ENCODE measurements at regions not wholly inside any gene's neighbourhood (a gene's known extent, or its start where the extent isn't known, plus 50 kb on each side); places are given as distances from the start of the nearest gene placed in this dataset.

DNA sequence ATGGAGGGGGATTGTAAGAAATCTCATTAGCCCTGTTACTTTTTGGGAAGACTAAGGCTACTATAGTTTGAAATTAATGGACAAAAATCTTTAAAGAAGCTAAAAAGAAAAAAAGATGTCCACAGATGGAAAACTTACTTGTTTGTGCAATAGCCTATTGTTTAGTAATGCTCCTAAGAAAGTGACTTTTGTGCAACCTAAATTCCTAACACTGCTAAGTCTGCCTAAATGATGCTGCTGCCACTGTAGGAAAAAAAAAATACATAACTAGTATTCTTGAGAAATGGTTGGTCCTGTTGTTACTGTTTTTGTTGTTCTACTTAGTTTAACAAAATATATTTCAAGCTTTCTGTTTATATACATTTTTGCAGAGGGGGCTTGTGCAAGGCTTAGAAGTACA, 108.2 kb upstream of the NR3C1 start:
- no peak for DNase-seq (ENCODE audit: low read depth)
- no peak for TF ChIP-seq CTCF (IDR thresholded peaks at IDR 0.05; ENCODE audit: insufficient read depth, low read depth, low read length)
- no peak overlapping the region for H3K4me3 ChIP-seq (ENCODE audit: low read depth, low read length)

- TF ChIP-seq CTCF (IDR thresholded peaks at IDR 0.05; ENCODE audit: insufficient read depth, low read depth, low read length): no peak
- H3K4me3 ChIP-seq (ENCODE audit: low read depth, low read length): no peak overlapping the region
- DNase-seq (ENCODE audit: low read depth): no peak
Measured at GRCh38 chr5:143509758-143510221, 106.3 kb upstream of the NR3C1 start.

GRCh38 chr5:143506836-143507552, 103.5 kb upstream of the NR3C1 start:
- no peak for TF ChIP-seq CTCF (IDR thresholded peaks at IDR 0.05; ENCODE audit: insufficient read depth, low read depth, low read length)
- peak; percentile 81 for DNase-seq (ENCODE audit: low read depth)
- H3K4me3 ChIP-seq (ENCODE audit: low read depth, low read length): no peak overlapping the region

GRCh38 chr5:143505934-143506333, 102.4 kb upstream of the NR3C1 start:
- no peak for TF ChIP-seq CTCF (IDR thresholded peaks at IDR 0.05; ENCODE audit: insufficient read depth, low read depth, low read length)
- no peak for DNase-seq (ENCODE audit: low read depth)
- no peak overlapping the region for H3K4me3 ChIP-seq (ENCODE audit: low read depth, low read length)

DNA sequence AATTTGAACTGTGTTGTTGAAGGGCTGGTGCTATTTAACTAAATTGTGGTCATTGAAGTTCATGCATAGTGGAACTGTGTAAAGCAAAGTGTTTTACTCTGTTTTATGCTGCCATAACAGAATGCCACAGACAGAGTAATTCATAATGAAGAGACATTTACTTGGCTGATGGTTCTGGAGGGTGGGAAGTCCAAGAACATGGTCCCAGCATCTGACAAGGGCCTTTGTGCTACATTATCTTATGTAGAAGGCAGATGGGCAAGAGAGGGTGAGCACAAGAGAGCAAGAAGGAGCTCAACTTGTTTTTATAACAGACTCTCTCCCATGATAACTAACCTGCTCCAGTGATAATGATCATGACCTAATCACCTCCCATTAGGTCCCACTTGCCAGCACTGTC, 101.9 kb upstream of the NR3C1 start:
- no peak overlapping the region for H3K4me3 ChIP-seq (ENCODE audit: low read depth, low read length)
- TF ChIP-seq CTCF (IDR thresholded peaks at IDR 0.05; ENCODE audit: insufficient read depth, low read depth, low read length): no peak
- no peak for DNase-seq (ENCODE audit: low read depth)

DNA sequence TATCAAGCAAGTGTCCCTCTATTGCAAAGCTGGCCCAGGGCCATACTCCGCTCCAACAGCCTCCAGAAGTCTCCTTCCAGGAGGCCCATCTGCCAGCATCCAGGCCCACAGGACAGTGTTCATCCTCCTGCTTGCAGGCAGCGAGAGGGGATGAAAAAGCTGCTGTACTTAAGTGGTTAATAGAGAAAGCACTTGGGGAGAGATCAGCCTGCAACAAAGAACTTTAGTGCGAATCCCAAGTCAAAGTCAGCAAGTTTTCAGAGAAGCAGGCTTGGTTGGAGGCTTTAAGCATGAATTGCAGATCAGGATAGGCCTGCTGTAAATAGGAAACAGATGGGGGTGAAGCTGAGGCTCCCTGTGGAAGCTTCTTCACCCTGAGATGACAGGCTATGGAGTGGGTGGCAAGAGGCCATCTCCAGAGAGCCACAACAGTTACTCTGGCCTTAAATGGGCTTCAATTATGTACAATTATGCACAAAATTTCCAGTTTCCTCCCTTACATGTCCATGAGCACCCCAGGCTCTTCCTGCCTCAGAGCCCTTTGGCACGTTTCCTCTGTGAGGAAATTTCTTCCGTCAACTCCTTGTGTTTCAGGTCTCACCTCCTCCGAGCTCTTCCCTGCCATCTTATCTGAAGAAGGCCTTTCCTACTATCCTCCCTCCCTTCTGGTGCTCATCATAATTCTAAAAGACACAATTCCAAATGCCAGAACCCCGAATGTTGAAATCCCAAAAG, 98.0 kb upstream of the NR3C1 start:
- no peak for DNase-seq (ENCODE audit: low read depth)

More for the DNA sequence above, 98.0 kb upstream of the NR3C1 start:
- no peak overlapping the region for H3K4me3 ChIP-seq (ENCODE audit: low read depth, low read length)
- no peak for TF ChIP-seq CTCF (IDR thresholded peaks at IDR 0.05; ENCODE audit: insufficient read depth, low read depth, low read length)

Measured in fibroblast of villous mesenchyme (primary cell).